Muscle of arm (tissue), 1 donor: ENCODE measurements at regions not wholly inside any gene's neighbourhood (a gene's known extent, or its start where the extent isn't known, plus 50 kb on each side); places are given as distances from the start of the nearest gene placed in this dataset.

Experiments used
- DNase-seq: peaks from one replicate; pipeline ENCODE4 v3.0.0-alpha.2; 2013

GRCh38 chr2:12083713-12084419 is 337.4 kb downstream of the LPIN1 start:
- no peak for DNase-seq

DNA sequence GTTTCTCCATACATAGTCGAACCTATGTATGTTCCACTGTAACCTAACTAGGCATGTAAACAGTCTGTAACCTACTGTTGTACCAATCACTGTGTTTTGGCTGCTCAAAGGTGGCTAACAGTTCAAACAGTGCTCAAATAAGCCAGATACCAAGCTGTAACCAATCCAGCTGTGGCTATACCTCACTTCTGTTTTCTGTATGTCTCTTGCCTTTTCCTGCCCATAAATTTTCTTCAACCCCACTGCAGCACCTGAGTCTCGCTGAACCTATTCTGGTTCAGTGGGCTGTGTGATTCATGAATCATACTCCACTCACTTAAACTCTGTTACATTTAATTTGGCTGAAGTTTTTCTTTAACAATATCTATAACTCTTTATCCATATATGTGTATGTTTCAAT is 340.7 kb downstream of the LPIN1 start:
- no peak for DNase-seq

DNA sequence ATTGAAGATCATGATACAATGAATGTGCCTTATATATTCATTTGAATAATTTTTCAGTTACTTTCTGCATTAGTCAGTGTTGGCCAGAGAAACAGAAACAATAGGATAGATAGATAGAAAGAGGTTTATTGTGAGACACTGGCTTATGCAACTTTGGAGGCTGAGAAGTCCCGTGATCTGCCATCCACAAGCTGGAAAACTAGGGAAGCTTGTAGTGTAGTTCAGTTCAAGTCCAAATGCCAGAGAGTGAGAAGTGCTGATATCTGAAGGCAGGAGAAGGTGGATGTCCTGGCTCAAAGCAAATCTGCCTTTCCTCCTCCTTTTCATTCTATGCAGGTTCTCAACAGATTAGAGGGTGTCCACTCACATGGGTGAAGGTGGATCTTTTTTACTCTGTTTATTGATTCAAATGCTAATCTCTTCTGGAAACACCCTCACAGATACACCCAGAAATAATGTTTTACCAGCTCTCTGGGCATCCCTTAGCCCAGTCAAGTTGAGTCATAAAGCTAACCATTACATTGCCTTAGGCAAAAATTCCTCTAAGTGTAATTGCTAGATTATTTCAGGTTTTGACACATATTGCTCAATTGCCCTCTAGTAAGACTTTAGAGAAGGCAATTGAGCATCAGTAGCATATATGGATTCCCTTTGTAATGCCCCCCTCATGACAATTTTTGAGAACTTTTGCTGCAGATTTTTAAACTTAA is 341.4 kb downstream of the LPIN1 start:
- no peak for DNase-seq

GRCh38 chr2:12089001-12089400 is 342.6 kb downstream of the LPIN1 start:
- no peak for DNase-seq

DNA sequence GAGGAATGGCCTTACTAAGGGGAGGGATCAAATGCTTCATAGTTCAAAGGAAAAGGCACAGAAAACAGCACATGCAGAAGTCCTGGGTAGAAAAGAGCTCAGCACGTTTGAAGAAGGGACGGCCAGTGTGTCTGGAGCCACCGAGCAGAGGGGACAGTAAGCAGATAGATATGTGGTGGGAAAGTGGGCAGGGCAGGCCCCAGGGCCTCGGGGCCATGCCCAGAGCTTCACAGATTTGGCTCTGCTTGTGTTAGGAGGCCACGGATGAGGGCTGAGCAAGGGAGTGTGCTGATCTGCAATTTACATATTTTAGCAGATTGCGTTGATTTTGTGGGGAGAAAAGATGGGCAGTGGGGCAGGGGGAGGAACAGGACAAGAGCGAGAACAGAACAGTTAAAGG is 343.1 kb downstream of the LPIN1 start:
- DNase-seq: no peak

GRCh38 chr2:12090072-12090471 is 343.6 kb downstream of the LPIN1 start:
- no peak for DNase-seq

GRCh38 chr2:12090590-12090989 is 344.2 kb downstream of the LPIN1 start:
- DNase-seq: no peak

DNA sequence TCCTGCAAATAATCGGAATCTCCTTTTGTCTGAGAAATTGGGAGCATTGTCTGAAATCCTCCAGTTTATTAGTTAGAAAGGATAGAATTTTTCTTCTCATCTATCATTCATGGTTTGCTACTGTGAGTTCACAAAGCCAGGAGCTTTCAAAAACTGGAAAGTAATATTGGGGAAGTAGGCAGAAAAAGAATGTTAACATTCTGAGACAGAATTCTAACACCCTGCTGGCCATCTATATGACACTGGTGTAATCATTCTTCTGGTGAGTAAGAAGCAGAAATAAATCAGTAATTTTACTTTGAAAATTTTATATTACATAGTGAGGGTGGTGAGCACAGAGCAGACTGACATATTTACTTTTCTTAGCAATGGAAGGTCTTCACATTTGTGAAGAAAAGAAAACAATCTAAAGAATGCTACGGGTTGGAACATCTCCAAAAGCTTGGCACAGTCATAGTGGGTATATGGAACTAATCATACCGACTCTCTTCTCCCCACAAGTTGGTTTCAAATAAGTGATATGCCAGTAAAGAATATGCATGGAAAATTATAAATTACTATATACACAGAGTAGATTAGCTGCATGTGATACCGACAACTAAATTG is 344.9 kb downstream of the LPIN1 start:
- DNase-seq: no peak

GRCh38 chr2:12094134-12094533 is 347.7 kb downstream of the LPIN1 start:
- DNase-seq: no peak

DNA sequence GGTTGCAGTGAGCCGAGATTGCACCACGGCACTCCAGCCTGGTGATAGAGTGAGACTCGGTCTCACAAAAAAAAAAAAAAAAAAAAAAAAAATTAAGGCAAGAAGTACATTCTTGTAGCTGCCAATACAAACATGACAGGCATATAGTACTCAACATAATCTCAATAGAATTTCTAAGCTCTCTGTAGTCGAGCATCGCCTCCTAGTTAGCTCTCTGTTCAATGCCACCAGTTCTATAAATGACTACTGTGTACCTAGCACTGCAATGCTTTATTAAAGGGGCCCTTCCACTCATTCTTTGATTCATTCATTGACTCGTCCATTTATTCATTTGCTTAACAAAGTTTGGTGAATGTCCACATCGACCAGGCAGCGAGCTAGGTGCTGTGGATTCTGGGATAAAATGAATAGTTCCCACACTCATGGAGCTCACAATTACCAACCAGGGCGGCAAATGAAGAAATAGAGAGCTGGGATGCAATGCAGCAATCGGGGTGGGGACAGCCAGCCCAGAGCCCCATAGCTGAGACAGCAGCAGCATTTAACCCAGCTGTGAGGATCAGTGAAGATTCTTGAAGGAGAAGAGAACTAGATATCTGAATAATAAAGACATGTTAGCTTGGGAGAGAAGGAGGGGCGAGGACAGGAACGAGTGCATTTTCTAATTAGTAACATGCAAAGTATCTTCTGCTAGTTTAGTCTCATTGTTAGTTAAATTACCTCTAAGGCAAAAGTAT is 349.8 kb downstream of the LPIN1 start:
- no peak for DNase-seq

DNA sequence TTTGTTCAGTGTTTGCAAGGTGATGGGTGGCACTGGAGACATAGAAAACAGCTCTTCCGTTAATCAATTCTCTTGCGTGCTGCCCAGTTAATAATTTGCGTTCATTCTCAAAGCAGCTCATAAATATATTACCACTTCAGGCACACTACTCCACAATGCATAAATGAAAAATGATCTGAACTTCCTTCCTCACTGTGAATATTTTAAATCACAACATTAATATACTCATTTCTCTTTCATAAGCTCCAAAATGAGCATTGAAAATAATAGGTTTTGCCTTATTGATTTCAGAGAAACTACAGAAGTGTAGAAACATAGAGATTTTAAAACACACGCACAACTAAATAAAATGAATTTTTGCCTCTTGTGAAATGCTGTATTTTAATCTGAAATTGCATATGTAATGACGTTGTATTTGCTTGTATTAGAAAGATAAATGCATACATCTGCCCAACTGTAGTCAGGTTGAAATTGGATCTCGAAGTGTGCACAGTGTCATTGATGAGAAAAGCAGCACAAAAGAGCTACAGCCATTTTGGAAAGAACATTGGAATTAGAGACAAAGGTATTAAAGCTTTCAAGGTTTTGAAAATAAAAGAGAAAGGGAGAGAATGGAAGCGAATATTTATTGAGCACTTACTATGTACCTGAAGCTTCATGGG is 350.5 kb downstream of the LPIN1 start:
- no peak for DNase-seq

- DNase-seq: no peak
Measured at GRCh38 chr2:12097859-12098258, 351.4 kb downstream of the LPIN1 start.

DNA sequence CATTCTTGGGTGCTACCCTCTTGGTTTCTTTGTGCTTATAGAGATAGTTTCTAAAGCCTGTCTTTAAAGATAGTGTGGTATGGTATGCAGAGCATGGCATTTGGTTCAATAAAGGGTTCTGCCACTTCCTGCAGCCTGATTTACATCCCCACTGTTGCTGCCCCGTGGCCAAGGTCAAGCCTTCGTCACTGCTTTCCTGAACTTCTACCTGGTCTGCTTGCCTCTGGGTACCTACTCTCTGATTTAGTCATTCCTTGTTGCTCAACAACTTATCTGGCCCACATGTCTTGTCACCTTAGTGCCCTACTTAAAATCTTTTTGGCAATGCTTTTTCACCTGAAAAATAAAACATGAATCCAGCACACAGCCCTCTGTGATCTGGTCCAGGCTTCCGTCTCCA is 352.9 kb downstream of the LPIN1 start:
- DNase-seq: no peak

DNA sequence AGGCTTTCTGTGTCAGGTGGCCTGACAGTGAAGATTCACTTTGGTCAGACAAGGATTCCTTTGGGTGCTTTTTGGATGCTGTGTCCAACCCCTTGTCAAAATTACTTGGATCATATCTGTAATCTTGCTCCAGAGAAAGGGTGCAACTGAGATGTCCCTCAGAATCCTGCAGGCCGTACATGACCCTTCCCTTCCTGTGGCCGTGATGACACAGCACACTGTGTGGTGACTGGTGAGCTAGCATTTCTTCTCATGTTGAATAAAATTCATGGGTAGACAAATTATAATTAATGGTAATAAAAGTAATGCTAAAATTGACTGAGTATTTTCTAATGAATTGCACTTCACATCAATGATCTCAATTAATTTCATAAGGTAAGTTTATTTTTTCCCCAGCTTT is 356.2 kb downstream of the LPIN1 start:
- DNase-seq: no peak

GRCh38 chr2:12105180-12105579 is 358.7 kb downstream of the LPIN1 start:
- no peak for DNase-seq

- peak; percentile 72 for DNase-seq
Measured at GRCh38 chr2:12106440-12107080, 360.1 kb downstream of the LPIN1 start.

DNA sequence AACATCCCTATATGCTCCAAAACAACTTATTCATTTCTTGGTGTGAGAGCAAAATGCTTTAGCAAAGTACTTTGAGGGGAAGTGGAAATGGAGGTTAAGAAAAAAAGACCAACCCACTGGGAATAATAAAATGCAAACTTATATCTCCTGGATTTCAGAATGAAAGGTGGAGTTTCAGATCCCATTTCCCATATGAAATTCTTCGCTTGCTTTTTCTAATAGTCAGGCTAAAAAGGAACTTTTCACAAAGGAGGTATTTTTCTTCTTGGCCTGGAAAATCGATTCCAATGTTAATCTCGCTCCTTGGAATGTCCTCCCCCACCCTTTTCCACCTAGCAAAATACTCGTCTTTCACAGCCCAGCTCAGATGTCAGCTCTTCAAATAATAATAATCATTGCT is 360.9 kb downstream of the LPIN1 start:
- peak; percentile 16 for DNase-seq

DNA sequence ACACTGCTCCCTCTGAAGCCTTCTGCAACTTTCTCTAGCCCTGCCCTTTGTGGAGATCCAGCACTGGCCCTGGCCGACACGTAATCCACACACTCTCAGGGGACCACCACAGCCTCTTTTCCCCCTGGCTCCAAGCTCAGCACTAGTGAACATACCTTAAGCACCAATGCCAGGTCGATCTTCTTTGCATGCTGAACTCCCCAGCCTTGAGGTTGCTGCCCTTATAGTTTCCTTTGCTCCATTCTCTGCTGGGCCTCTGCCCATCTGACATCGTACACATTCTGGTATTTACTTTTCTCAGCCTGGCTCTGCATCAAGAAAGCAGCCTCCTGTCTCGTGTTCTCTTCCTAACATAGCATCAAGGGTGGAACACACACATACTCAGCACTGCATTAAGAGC is 361.5 kb downstream of the LPIN1 start:
- peak; percentile 21 for DNase-seq

DNA sequence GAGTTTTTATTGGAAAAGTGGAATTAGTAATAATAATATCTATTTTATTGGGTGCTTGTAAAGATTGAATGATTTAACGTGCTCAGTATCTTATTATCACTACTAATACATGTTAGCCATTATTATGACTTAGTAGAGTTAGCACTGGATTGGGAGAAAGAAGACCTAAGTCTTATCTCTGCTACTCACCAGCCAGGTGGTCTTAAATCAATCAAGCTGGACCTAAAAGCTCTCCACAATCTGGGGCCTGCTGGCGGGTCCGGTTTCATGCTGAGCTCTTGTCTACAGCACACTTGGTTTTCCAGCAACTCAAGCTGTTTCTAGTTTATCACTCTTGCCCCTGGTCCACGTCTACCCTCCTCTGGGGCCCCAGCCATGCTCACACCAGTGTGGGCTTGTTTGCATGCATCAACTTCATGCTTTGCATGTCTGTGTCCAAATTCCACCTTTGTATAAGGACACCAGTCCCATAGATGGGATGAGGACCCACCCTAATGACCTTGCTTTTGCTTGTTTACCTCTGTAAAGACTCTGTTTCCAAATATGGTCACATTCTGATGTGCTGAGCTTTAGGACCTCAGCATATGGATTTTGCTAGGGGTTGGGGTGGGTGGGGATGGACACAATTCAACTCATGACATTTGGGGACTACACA is 363.1 kb downstream of the LPIN1 start:
- no peak for DNase-seq

- peak; percentile 55 for DNase-seq
Measured at GRCh38 chr2:12110074-12110473, 363.6 kb downstream of the LPIN1 start.

- DNase-seq: no peak
Measured at GRCh38 chr2:12110481-12110880, 364.0 kb downstream of the LPIN1 start.
